SK-N-SH treated with all-trans-retinoic acid at 6 μM for 48 hours (cell line): ENCODE measurements at regions not wholly inside any gene's neighbourhood (a gene's known extent, or its start where the extent isn't known, plus 50 kb on each side); places are given as distances from the start of the nearest gene placed in this dataset.

Experiments
- ATAC-seq: fragments of 200-7000 bp; cut with Tn5 transposase; 3 replicates; pipeline ENCODE4 v1.9.1; 2020; ENCODE audit warnings: mild to moderate bottlenecking, moderate library complexity
- ARNTL ChIP-seq: fragments of 450-650 bp; formaldehyde crosslinking; IDR thresholded peaks from 2 replicates; pipeline ENCODE4 v1.5.0; 2020; ENCODE audit warnings: low read depth, mild to moderate bottlenecking, moderate library complexity, borderline replicate concordance
- BACH2 ChIP-seq: fragments of 250-450 bp; sonication (Bioruptor Pico); IDR thresholded peaks from 2 replicates; pipeline ENCODE4 v1.9.0; 2021; ENCODE audit warnings: mild to moderate bottlenecking, borderline replicate concordance
- ESRRG ChIP-seq: fragments of 250-450 bp; sonication (Bioruptor Pico); IDR thresholded peaks from 2 replicates; pipeline ENCODE4 v1.6.1; 2021; ENCODE audit warnings: mild to moderate bottlenecking
- GLIS3 ChIP-seq: fragments of 250-450 bp; sonication (Bioruptor Pico); IDR thresholded peaks from 2 replicates; pipeline ENCODE4 v1.5.0; 2020; ENCODE audit warnings: mild to moderate bottlenecking, moderate library complexity
- ISL1 ChIP-seq: fragments of 250-450 bp; sonication (Bioruptor Pico); IDR thresholded peaks from 2 replicates; pipeline ENCODE4 v2.1.2; 2022; ENCODE audit warnings: mild to moderate bottlenecking, moderate library complexity
- OSR1 ChIP-seq: fragments of 250-450 bp; sonication (Bioruptor Pico); IDR thresholded peaks from 2 replicates; pipeline ENCODE4 v1.8.0; 2022; ENCODE audit warnings: moderate library complexity, mild to moderate bottlenecking, inconsistent platforms
- PPARA ChIP-seq: fragments of 250-450 bp; sonication (Bioruptor Pico); IDR thresholded peaks from 2 replicates; pipeline ENCODE4 v1.5.0; 2020; ENCODE audit warnings: mild to moderate bottlenecking, borderline replicate concordance
- RARB ChIP-seq: fragments of 250-450 bp; sonication (Bioruptor Pico); IDR thresholded peaks from 2 replicates; pipeline ENCODE4 v1.8.0; 2021; ENCODE audit warnings: mild to moderate bottlenecking, moderate library complexity
- SNAI2 ChIP-seq: fragments of 250-450 bp; sonication (Bioruptor Pico); IDR thresholded peaks from 2 replicates; pipeline ENCODE4 v1.5.0; 2020; ENCODE audit warnings: mild to moderate bottlenecking, moderate library complexity
- TCF4 ChIP-seq: fragments of 250-450 bp; sonication (Bioruptor Pico); IDR thresholded peaks from 2 replicates; pipeline ENCODE4 v1.8.0; 2021; ENCODE audit warnings: mild to moderate bottlenecking, moderate library complexity, borderline replicate concordance
- TOX ChIP-seq: fragments of 250-450 bp; sonication (Bioruptor Pico); IDR thresholded peaks from 2 replicates; pipeline ENCODE4 v1.8.0; 2021; ENCODE audit warnings: mild to moderate bottlenecking, moderate library complexity, borderline replicate concordance
- ZC3H10 ChIP-seq: fragments of 250-450 bp; sonication (Bioruptor Pico); IDR thresholded peaks from 2 replicates; pipeline ENCODE4 v1.5.1; 2021; ENCODE audit warnings: mild to moderate bottlenecking, moderate library complexity
- ZFP3 ChIP-seq: fragments of 250-450 bp; sonication (Bioruptor Pico); IDR thresholded peaks from 2 replicates; pipeline ENCODE4 v1.5.0; 2020; ENCODE audit warnings: mild to moderate bottlenecking, moderate library complexity
- ZFP30 ChIP-seq: fragments of 450-650 bp; formaldehyde crosslinking; IDR thresholded peaks from 2 replicates; pipeline ENCODE4 v1.5.0; 2022; ENCODE audit warnings: mild to moderate bottlenecking, moderate library complexity
- ZNF565 ChIP-seq: fragments of 450-650 bp; formaldehyde crosslinking; conservative IDR thresholded peaks from 2 replicates; pipeline ENCODE4 v1.5.0; 2020; ENCODE audit warnings: low read depth, mild to moderate bottlenecking, moderate library complexity
- ZNF70 ChIP-seq: fragments of 450-650 bp; formaldehyde crosslinking; IDR thresholded peaks from 2 replicates; pipeline ENCODE4 v1.5.0; 2020; ENCODE audit warnings: mild to moderate bottlenecking, moderate library complexity
- ZNF8 ChIP-seq: fragments of 450-650 bp; formaldehyde crosslinking; IDR thresholded peaks from 2 replicates; pipeline ENCODE4 v1.5.0; 2020; ENCODE audit warnings: mild to moderate bottlenecking, moderate library complexity
- TF ChIP-seq, protein P1 (sequence below): fragments of 250-450 bp; sonication (Bioruptor Pico); IDR thresholded peaks from 2 replicates; pipeline ENCODE4 v1.8.0; 2020; ENCODE audit warnings: mild to moderate bottlenecking, moderate library complexity, borderline replicate concordance
- TF ChIP-seq, protein P2 (sequence below): fragments of 250-450 bp; sonication (Bioruptor Pico); IDR thresholded peaks from 2 replicates; pipeline ENCODE4 v1.5.0; 2020; ENCODE audit warnings: mild to moderate bottlenecking, moderate library complexity
- TF ChIP-seq, protein P3 (sequence below): fragments of 250-450 bp; sonication (Bioruptor Pico); IDR thresholded peaks from 2 replicates; pipeline ENCODE4 v1.5.1; 2020; ENCODE audit warnings: low read depth, mild to moderate bottlenecking, moderate library complexity
- TF ChIP-seq, protein P4 (sequence below): fragments of 250-450 bp; sonication (Bioruptor Pico); IDR thresholded peaks from 2 replicates; pipeline ENCODE4 v1.5.1; 2021; ENCODE audit warnings: mild to moderate bottlenecking, moderate library complexity

DNA sequence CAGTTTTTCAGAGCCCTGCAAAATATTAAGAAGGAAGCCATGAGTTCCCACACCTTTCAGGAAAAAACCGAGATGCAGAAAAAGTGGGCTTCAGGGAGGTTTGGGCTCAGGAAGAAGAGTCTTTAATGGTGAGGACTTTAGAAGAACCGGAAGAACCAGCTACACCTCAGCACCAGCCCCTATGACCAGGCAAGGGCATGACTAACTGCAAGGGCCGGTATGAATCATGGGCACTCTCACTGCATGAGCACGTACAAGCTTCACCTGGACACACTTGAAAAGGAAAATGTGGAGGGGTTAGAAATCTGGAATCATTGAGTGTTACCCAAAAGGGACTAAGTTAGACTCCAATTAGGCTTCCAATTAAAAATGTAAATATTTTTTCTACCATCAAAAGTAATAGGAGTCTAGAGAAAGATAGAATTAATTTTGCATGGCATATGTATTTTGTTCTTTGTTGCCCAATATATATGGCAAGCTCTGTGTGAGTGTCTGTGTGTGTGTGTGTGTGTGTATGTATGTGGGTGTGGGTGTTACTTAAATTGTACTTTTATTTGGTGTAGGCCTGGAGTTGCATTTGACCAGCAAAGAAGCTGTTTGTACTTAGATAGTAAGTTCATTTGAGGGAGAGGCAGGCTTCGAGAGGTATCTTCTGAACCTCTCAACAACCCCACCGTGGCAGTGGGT is 66.5 kb upstream of the THUMPD2 start:
- TF ChIP-seq ZNF70: no peak
- no peak for TF ChIP-seq ZNF8
- TF ChIP-seq, protein P1, sequence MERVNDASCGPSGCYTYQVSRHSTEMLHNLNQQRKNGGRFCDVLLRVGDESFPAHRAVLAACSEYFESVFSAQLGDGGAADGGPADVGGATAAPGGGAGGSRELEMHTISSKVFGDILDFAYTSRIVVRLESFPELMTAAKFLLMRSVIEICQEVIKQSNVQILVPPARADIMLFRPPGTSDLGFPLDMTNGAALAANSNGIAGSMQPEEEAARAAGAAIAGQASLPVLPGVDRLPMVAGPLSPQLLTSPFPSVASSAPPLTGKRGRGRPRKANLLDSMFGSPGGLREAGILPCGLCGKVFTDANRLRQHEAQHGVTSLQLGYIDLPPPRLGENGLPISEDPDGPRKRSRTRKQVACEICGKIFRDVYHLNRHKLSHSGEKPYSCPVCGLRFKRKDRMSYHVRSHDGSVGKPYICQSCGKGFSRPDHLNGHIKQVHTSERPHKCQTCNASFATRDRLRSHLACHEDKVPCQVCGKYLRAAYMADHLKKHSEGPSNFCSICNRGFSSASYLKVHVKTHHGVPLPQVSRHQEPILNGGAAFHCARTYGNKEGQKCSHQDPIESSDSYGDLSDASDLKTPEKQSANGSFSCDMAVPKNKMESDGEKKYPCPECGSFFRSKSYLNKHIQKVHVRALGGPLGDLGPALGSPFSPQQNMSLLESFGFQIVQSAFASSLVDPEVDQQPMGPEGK (CRISPR knock-in tag): no peak
- TF ChIP-seq ZFP30 (CRISPR knock-in tag): no peak
- no peak for TF ChIP-seq ISL1 (CRISPR knock-in tag)
- TF ChIP-seq ZFP3 (CRISPR knock-in tag): no peak
- no peak for TF ChIP-seq ZNF565 (CRISPR knock-in tag)
- TF ChIP-seq ARNTL (CRISPR knock-in tag): no peak
- TF ChIP-seq RARB: no peak
- no peak for TF ChIP-seq TOX (CRISPR knock-in tag)
- TF ChIP-seq TCF4 (CRISPR knock-in tag): no peak
- TF ChIP-seq OSR1: no peak
- no peak for TF ChIP-seq ESRRG (CRISPR knock-in tag)
- no peak for TF ChIP-seq SNAI2 (CRISPR knock-in tag)
- TF ChIP-seq GLIS3 (CRISPR knock-in tag): no peak
- TF ChIP-seq, protein P2, sequence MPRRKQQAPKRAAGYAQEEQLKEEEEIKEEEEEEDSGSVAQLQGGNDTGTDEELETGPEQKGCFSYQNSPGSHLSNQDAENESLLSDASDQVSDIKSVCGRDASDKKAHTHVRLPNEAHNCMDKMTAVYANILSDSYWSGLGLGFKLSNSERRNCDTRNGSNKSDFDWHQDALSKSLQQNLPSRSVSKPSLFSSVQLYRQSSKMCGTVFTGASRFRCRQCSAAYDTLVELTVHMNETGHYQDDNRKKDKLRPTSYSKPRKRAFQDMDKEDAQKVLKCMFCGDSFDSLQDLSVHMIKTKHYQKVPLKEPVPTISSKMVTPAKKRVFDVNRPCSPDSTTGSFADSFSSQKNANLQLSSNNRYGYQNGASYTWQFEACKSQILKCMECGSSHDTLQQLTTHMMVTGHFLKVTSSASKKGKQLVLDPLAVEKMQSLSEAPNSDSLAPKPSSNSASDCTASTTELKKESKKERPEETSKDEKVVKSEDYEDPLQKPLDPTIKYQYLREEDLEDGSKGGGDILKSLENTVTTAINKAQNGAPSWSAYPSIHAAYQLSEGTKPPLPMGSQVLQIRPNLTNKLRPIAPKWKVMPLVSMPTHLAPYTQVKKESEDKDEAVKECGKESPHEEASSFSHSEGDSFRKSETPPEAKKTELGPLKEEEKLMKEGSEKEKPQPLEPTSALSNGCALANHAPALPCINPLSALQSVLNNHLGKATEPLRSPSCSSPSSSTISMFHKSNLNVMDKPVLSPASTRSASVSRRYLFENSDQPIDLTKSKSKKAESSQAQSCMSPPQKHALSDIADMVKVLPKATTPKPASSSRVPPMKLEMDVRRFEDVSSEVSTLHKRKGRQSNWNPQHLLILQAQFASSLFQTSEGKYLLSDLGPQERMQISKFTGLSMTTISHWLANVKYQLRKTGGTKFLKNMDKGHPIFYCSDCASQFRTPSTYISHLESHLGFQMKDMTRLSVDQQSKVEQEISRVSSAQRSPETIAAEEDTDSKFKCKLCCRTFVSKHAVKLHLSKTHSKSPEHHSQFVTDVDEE (CRISPR knock-in tag): no peak
- no peak for TF ChIP-seq ZC3H10 (CRISPR knock-in tag)
- TF ChIP-seq PPARA (CRISPR knock-in tag): no peak
- TF ChIP-seq BACH2 (CRISPR knock-in tag): no peak
- TF ChIP-seq, all 23 proteins: peak for 0
- ATAC-seq: no peak

DNA sequence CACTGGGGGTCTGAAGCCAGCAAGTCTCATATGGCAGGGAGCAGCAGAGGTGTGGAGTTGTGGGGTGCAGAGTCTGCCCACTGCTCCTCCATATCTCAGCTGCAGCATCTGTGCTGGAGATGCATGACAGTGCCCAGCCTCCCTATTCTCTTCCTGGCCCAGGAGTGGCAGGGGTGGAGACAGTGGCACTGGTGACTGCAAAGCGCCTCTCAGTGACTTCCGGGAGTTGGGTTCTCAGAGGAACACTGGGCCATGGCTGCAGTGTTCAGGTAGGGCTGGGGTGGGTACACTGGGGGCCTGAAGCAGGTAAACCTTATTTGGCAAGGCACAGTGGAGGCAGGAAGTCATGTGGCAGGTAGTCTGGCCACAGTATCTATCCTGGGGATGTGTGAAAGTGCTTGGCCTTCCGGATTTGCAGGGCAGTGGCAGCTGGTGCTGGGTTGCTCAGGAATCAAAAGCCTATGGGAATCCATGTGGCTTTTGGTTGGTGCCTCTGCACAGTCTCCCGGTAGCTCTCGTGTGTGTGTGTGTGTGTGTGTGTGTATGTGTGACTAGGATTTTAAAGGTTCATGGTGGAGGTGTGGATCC is 60.3 kb upstream of the THUMPD2 start:
- ATAC-seq: no peak
- TF ChIP-seq, protein P2 (CRISPR knock-in tag): no peak
- TF ChIP-seq BACH2 (CRISPR knock-in tag) (no peak), RARB (no peak), OSR1 (no peak), ESRRG (CRISPR knock-in tag) (no peak), ZFP30 (CRISPR knock-in tag) (no peak), ISL1 (CRISPR knock-in tag) (no peak), ZNF565 (CRISPR knock-in tag) (no peak), ZC3H10 (CRISPR knock-in tag) (no peak), PPARA (CRISPR knock-in tag) (no peak), TCF4 (CRISPR knock-in tag) (no peak), SNAI2 (CRISPR knock-in tag) (no peak), ARNTL (CRISPR knock-in tag) (no peak), ZFP3 (CRISPR knock-in tag) (no peak), ZNF8 (no peak), GLIS3 (CRISPR knock-in tag) (no peak)
- TF ChIP-seq, protein P1 (CRISPR knock-in tag): no peak
- TF ChIP-seq, protein P3, sequence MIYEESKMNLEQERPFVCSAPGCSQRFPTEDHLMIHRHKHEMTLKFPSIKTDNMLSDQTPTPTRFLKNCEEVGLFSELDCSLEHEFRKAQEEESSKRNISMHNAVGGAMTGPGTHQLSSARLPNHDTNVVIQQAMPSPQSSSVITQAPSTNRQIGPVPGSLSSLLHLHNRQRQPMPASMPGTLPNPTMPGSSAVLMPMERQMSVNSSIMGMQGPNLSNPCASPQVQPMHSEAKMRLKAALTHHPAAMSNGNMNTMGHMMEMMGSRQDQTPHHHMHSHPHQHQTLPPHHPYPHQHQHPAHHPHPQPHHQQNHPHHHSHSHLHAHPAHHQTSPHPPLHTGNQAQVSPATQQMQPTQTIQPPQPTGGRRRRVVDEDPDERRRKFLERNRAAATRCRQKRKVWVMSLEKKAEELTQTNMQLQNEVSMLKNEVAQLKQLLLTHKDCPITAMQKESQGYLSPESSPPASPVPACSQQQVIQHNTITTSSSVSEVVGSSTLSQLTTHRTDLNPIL (CRISPR knock-in tag): no peak
- TF ChIP-seq, protein P4, sequence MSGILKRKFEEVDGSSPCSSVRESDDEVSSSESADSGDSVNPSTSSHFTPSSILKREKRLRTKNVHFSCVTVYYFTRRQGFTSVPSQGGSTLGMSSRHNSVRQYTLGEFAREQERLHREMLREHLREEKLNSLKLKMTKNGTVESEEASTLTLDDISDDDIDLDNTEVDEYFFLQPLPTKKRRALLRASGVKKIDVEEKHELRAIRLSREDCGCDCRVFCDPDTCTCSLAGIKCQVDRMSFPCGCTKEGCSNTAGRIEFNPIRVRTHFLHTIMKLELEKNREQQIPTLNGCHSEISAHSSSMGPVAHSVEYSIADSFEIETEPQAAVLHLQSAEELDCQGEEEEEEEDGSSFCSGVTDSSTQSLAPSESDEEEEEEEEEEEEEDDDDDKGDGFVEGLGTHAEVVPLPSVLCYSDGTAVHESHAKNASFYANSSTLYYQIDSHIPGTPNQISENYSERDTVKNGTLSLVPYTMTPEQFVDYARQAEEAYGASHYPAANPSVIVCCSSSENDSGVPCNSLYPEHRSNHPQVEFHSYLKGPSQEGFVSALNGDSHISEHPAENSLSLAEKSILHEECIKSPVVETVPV: no peak
- TF ChIP-seq, all 23 proteins: peak for 0
